GM18505 (cell line): ENCODE measurements at regions not wholly inside any gene's neighbourhood (a gene's known extent, or its start where the extent isn't known, plus 50 kb on each side); places are given as distances from the start of the nearest gene placed in this dataset.

Experiments
- ATAC-seq: cut with Tn5 transposase; IDR thresholded peaks from one replicate; pipeline ENCODE4 v1.9.1; 2021; ENCODE audit not compliant: unreplicated experiment
- POLR2A ChIP-seq: IDR thresholded peaks from 4 replicates; pipeline ENCODE4 v1.6.1; 2011; ENCODE audit warnings: borderline replicate concordance; ENCODE audit not compliant: insufficient read depth, insufficient read length; ENCODE audit errors: extremely low read depth

GRCh38 chr14:85088192-85088591, 441.8 kb upstream of the FLRT2 start:
- TF ChIP-seq POLR2A: no peak
- no peak for ATAC-seq

GRCh38 chr14:85090681-85091080, 439.3 kb upstream of the FLRT2 start:
- TF ChIP-seq POLR2A: no peak
- ATAC-seq: no peak

GRCh38 chr14:85093631-85094330, 436.2 kb upstream of the FLRT2 start:
- TF ChIP-seq POLR2A: no peak
- no peak for ATAC-seq

GRCh38 chr14:85102591-85102990, 427.4 kb upstream of the FLRT2 start:
- no peak for ATAC-seq
- no peak for TF ChIP-seq POLR2A

GRCh38 chr14:85106506-85106905, 423.4 kb upstream of the FLRT2 start:
- no peak for ATAC-seq
- TF ChIP-seq POLR2A: no peak

GRCh38 chr14:85112762-85113161, 417.2 kb upstream of the FLRT2 start:
- no peak for TF ChIP-seq POLR2A
- no peak for ATAC-seq

GRCh38 chr14:85115921-85116320, 414.0 kb upstream of the FLRT2 start:
- ATAC-seq: no peak
- TF ChIP-seq POLR2A: no peak

GRCh38 chr14:85118274-85118673, 411.7 kb upstream of the FLRT2 start:
- no peak for TF ChIP-seq POLR2A
- ATAC-seq: no peak

- ATAC-seq: no peak
- TF ChIP-seq POLR2A: no peak
These were observed 407.3 kb upstream of the FLRT2 start for GRCh38 chr14:85122690-85123089.

GRCh38 chr14:85123755-85124154, 406.2 kb upstream of the FLRT2 start:
- ATAC-seq: no peak
- no peak for TF ChIP-seq POLR2A

- ATAC-seq: no peak
- TF ChIP-seq POLR2A: no peak
These were observed 405.2 kb upstream of the FLRT2 start for GRCh38 chr14:85124631-85125290.

GRCh38 chr14:85125291-85125670, 404.7 kb upstream of the FLRT2 start:
- ATAC-seq: no peak
- TF ChIP-seq POLR2A: no peak

- no peak for ATAC-seq
- no peak for TF ChIP-seq POLR2A
These were observed 400.0 kb upstream of the FLRT2 start for GRCh38 chr14:85129921-85130320.

GRCh38 chr14:85131226-85131922, 398.6 kb upstream of the FLRT2 start:
- TF ChIP-seq POLR2A: no peak

GRCh38 chr14:85142982-85143381, 387.0 kb upstream of the FLRT2 start:
- no peak for TF ChIP-seq POLR2A
- ATAC-seq: no peak

More at GRCh38 chr14:85131226-85131922, 398.6 kb upstream of the FLRT2 start:
- no peak for ATAC-seq

GRCh38 chr14:85146779-85147178, 383.2 kb upstream of the FLRT2 start:
- TF ChIP-seq POLR2A: no peak
- ATAC-seq: no peak
